H1 (cell line): ENCODE measurements at regions not wholly inside any gene's neighbourhood (a gene's known extent, or its start where the extent isn't known, plus 50 kb on each side); places are given as distances from the start of the nearest gene placed in this dataset.

Source experiments
- CHD1 ChIP-seq: IDR thresholded peaks from 2 replicates; pipeline ENCODE4 v1.6.1; 2012; ENCODE audit warnings: low read depth, low read length, improper control_type of control experiment
- CHD7 ChIP-seq: fragments of 300-600 bp; sonication (generic); IDR thresholded peaks from 2 replicates; pipeline ENCODE4 v1.7.1; 2012; ENCODE audit warnings: low read length, moderate library complexity, mild to moderate bottlenecking, inconsistent platforms; ENCODE audit not compliant: insufficient replicate concordance
- RBBP5 ChIP-seq: IDR thresholded peaks from 2 replicates; pipeline ENCODE4 v1.7.1; 2012; ENCODE audit warnings: low read depth, mild to moderate bottlenecking, inconsistent platforms, low read length, moderate library complexity, borderline replicate concordance
- SP2 ChIP-seq: IDR thresholded peaks from 2 replicates; pipeline ENCODE4 v1.6.1; 2012; ENCODE audit warnings: mild to moderate bottlenecking, low read length, inconsistent platforms
- USF2 ChIP-seq: IDR thresholded peaks from 2 replicates; pipeline ENCODE4 v1.6.1; 2011; ENCODE audit warnings: low read length, improper control_type of control experiment

GRCh38 chr22:48235744-48236143 is 1473.3 kb downstream of the TBC1D22A start (continued):
- TF ChIP-seq CHD7 (no peak), SP2 (no peak), CHD1 (no peak), USF2 (no peak), RBBP5 (no peak)
